Mucosa of descending colon (tissue), 3 donors: ENCODE measurements at regions not wholly inside any gene's neighbourhood (a gene's known extent, or its start where the extent isn't known, plus 50 kb on each side); places are given as distances from the start of the nearest gene placed in this dataset.
A peak's percentile ranks its signal among the peaks of the same experiment; 100 is the strongest.

Experiments
- ATAC-seq: fragments of 200-7000 bp; cut with Tn5 transposase; one replicate; pipeline ENCODE4 v1.9.1; 2020; ENCODE audit warnings: mild to moderate bottlenecking, moderate library complexity
- DNase-seq, 3 donors: peaks; one replicate each; pipeline ENCODE4 v3.0.0-alpha.2; 2020
- H3K36me3 ChIP-seq: fragments of 200-600 bp; one replicate; pipeline ENCODE4 v1.8.0; 2021; ENCODE audit warnings: low read depth, mild to moderate bottlenecking
- H3K4me1 ChIP-seq: fragments of 200-600 bp; one replicate; pipeline ENCODE4 v1.8.0; 2021; ENCODE audit warnings: low read depth, mild to moderate bottlenecking
- H3K4me3 ChIP-seq: fragments of 200-600 bp; one replicate; pipeline ENCODE4 v1.8.0; 2021; ENCODE audit warnings: mild to moderate bottlenecking
- H3K9me3 ChIP-seq: fragments of 200-600 bp; one replicate; pipeline ENCODE4 v1.8.0; 2021; ENCODE audit warnings: mild to moderate bottlenecking
- intact Hi-C, 2 donors: fragments of 100-400 bp; cut with DNase I in 1 of 2; cut with micrococcal nuclease in 1 of 2; formaldehyde crosslinking; loops; one replicate each; pipeline versions ENCODE4 v1.11.0 to v1.11.1; 2022; cut with DNase I, micrococcal nuclease
- TF ChIP-seq, protein P1 (sequence below): fragments of 200-600 bp; IDR thresholded peaks from one replicate; pipeline ENCODE4 v1.8.0; 2022; ENCODE audit warnings: antibody characterized with exemption, mild to moderate bottlenecking
- donor health status: DM: no; HTN: no; CAD: no; lungs with moderate emphysema.
- donor health status: DM: no; HTN: no; CAD: no.
- donor health status: DM: no; HTN: yes; CAD: no.

DNA sequence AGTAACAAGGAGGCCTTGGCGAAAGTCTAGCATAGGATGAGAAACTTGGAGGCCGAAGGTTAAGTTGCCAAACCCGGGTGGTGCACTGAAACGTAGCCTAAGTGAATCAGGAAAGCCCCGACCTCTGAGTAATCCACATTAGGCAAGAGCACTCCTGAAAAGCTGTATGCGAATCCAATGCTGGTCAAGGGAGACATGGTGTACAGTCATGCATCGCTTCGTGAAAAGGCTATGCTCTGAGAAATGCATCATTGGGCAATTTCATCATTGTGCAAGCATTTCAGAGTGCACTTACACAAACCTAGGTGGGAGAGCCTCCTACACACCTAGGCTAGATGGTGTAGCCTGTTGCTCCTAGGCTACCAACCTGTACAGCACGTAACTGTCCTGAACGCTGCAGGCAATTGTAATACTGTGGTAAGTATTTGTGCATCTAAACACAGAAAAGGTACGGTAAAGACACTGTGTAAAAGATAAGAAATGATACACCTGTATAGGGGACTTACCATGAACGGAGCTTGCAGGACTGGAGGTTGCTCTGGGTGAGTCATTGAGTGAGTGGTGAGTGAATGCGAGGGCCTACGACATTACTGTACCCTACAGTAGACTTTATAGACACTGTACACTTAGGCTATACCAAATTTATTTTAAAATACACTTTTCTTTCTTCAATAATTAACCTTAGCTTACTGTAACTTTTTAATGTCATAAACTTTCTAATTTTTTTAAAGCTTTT lies 222.5 kb downstream of the SHQ1 start:
- peak; percentile 42 for ATAC-seq
- Histone ChIP-seq H3K4me1 (no peaks in the 10 kb centered on the region), H3K36me3 (no peaks in the 10 kb centered on the region), H3K4me3 (no peak overlapping the region), H3K9me3 (no peaks in the 10 kb centered on the region)
- TF ChIP-seq, protein P1, sequence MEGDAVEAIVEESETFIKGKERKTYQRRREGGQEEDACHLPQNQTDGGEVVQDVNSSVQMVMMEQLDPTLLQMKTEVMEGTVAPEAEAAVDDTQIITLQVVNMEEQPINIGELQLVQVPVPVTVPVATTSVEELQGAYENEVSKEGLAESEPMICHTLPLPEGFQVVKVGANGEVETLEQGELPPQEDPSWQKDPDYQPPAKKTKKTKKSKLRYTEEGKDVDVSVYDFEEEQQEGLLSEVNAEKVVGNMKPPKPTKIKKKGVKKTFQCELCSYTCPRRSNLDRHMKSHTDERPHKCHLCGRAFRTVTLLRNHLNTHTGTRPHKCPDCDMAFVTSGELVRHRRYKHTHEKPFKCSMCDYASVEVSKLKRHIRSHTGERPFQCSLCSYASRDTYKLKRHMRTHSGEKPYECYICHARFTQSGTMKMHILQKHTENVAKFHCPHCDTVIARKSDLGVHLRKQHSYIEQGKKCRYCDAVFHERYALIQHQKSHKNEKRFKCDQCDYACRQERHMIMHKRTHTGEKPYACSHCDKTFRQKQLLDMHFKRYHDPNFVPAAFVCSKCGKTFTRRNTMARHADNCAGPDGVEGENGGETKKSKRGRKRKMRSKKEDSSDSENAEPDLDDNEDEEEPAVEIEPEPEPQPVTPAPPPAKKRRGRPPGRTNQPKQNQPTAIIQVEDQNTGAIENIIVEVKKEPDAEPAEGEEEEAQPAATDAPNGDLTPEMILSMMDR: no peak
- intact Hi-C loops: no loop called here
- no peak for DNase-seq

DNA sequence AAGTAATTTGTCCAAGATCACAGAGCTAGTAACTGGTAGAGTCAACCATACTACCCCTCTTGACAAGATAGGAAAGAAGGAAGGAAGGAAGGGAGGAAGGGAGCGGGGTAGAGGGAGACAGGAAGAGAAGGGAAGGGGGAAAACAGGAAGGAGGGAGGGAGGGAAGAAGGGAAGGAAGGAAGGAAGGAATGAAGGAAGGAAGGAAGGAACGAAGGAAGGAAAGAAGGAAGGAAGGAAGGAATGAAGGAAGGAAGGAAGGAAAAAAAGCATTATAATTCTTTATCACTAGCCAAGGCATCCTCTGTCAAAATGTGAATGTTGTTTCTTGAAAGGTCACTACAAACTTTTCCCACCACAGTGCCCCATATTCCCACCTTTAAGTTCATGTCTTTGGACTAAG lies 223.6 kb downstream of the SHQ1 start:
- TF ChIP-seq, protein P1: no peak

DNA sequence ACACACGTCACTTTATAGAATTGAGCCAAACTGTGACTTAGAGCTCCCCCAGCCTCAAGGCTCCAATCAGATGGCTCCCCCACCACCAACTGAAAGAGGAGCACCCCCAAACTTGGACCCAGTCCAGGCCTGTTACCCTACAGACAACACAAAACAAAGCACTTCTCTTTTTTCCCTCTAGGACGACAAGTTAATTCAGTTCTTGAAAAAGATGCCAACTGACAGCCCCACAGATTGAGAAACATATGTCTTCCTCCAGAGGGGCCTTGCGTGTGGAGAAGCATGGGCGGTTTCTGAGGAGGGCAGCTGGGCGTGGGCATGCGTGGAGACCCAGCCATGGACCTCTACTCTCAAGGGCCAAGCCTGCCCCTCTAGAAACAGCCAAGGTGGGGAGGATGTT lies 229.5 kb downstream of the SHQ1 start:
- Histone ChIP-seq H3K9me3 (no peaks in the 10 kb centered on the region), H3K36me3 (no peaks in the 10 kb centered on the region), H3K4me3 (no peak overlapping the region), H3K4me1 (no peaks in the 10 kb centered on the region)
- DNase-seq (no peak), ATAC-seq (no peak)
- intact Hi-C loops: no loop called here
- TF ChIP-seq, protein P1: no peak

More for the DNA sequence above, 223.6 kb downstream of the SHQ1 start:
- H3K4me3 ChIP-seq: no peak overlapping the region
- DNase-seq (no peak), ATAC-seq (no peak)
- no peaks in the 10 kb centered on the region for H3K36me3 ChIP-seq
- intact Hi-C loops: no loop called here
- H3K9me3 ChIP-seq: no peaks in the 10 kb centered on the region
- H3K4me1 ChIP-seq: no peaks in the 10 kb centered on the region

DNA sequence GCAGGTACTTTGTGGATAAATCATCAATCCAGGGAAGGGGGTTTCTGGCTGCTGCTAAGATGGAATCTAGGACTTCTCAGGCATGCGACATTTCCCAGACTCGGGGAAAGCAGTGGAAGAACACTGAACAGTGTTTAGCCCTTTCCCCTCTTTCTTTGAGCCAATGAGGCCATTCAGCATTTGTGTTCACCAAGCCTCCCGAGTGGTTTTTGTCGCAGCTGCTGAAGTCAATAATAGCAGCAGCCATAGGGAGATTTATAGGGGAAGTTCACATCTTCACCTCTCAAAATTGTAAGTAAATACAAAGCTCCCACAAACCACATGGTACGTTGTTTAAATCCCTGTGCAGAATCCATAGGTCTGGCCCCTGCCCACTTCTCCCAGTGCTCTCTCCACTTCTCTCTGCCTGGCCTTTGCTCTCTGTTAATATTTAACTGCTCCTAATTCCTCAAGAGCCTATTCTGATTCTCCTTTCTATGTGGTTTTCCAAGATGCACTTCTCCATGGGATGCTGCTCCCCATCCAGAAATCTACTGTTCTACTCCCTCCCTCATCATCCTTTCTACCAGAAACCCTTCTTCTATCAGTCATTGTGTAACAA lies 230.7 kb downstream of the SHQ1 start:
- ATAC-seq: no peak
- no peak overlapping the region for H3K4me3 ChIP-seq
- no peaks in the 10 kb centered on the region for H3K9me3 ChIP-seq
- TF ChIP-seq, protein P1: no peak
- DNase-seq: no peak
- no peaks in the 10 kb centered on the region for H3K4me1 ChIP-seq
- intact Hi-C loops: no loop called here
- no peaks in the 10 kb centered on the region for H3K36me3 ChIP-seq

DNA sequence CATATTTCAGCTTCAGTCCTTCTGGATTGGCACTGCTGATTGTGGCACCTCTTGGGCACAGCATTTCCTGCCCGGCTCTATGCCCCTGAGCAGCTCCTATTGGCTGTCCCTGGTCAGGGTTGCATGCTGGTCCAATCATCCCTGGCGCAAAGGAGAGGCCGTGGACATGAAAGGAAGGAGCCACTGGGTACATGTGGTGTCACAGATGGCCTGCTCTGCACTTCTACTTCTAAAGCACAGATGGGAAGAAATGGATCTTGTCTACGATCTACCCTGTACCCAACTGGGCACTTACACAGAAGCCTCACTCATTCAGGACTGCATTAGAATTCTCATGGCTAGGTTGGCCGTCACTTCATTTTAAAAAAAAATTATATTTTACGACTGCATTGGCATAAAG lies 232.5 kb downstream of the SHQ1 start:
- TF ChIP-seq, protein P1: no peak
- Histone ChIP-seq H3K4me1 (no peaks in the 10 kb centered on the region), H3K9me3 (no peaks in the 10 kb centered on the region), H3K4me3 (no peak overlapping the region), H3K36me3 (no peaks in the 10 kb centered on the region)
- intact Hi-C loops: no loop called here
- DNase-seq: no peak
- no peak for ATAC-seq
